ENCODE measurements at regions not wholly inside any gene's neighbourhood (a gene's known extent, or its start where the extent isn't known, plus 50 kb on each side); places are given as distances from the start of the nearest gene placed in this dataset.
A peak's percentile ranks its signal among the peaks of the same experiment; 100 is the strongest.

- no peak for DNase-seq (ENCODE audit: low spot score)
- Histone ChIP-seq H3K4me3 (no peak overlapping the region), H3K27ac (no peak overlapping the region)
- TF ChIP-seq CTCF (IDR thresholded peaks at IDR 0.05) = peak; percentile 63
These were observed 65.9 kb downstream of the NDUFS5 start for GRCh38 chr1:39091845-39092645.

GRCh38 chr1:39094685-39095084, 68.5 kb downstream of the NDUFS5 start:
- no peak for TF ChIP-seq CTCF (IDR thresholded peaks at IDR 0.05)
- Histone ChIP-seq H3K4me3 (no peak overlapping the region), H3K27ac (no peak overlapping the region)

GRCh38 chr1:39098546-39099250, 72.5 kb downstream of the NDUFS5 start:
- peak; percentile 86 for DNase-seq (ENCODE audit: low spot score)
- Histone ChIP-seq H3K27ac (peak overlapping the region in 1 of 2 donors; percentile 61), H3K4me3 (no peak overlapping the region)
- TF ChIP-seq CTCF (IDR thresholded peaks at IDR 0.05) = peak; percentile 58

More at GRCh38 chr1:39094685-39095084, 68.5 kb downstream of the NDUFS5 start:
- DNase-seq (ENCODE audit: low spot score) = no peak

GRCh38 chr1:39102537-39103327, 76.6 kb downstream of the NDUFS5 start:
- no peak for DNase-seq (ENCODE audit: low spot score)
- no peak overlapping the region for H3K4me3 ChIP-seq
- TF ChIP-seq CTCF (IDR thresholded peaks at IDR 0.05) = peak; percentile 68
- peak overlapping the region in 1 of 2 donors; percentile 96 for H3K27ac ChIP-seq

GRCh38 chr1:39103328-39104157, 77.4 kb downstream of the NDUFS5 start:
- DNase-seq (ENCODE audit: low spot score) = no peak
- no peak for TF ChIP-seq CTCF (IDR thresholded peaks at IDR 0.05)
- Histone ChIP-seq H3K4me3 (no peak overlapping the region), H3K27ac (peak overlapping the region; percentile 94 to 96)

Measured in coronary artery (tissue), 2 donors.